Choroid plexus epithelial cell (primary cell): ENCODE measurements at regions not wholly inside any gene's neighbourhood (a gene's known extent, or its start where the extent isn't known, plus 50 kb on each side); places are given as distances from the start of the nearest gene placed in this dataset.

Experiments used
- DNase-seq: peaks from one replicate; pipeline ENCODE4 v3.0.0-alpha.2; 2010; ENCODE audit warnings: low read depth
- H3K4me3 ChIP-seq: 2 replicates; pipeline ENCODE4 v1.5.1; 2011; ENCODE audit warnings: low read depth, mild to moderate bottlenecking, control low read depth, low read length, moderate library complexity
- TF ChIP-seq, protein P1 (sequence below): conservative IDR thresholded peaks from 2 replicates; pipeline ENCODE4 v1.5.1; 2011; ENCODE audit warnings: low read depth, mild to moderate bottlenecking, control low read depth, inconsistent platforms, low read length, moderate library complexity

- TF ChIP-seq, protein P1, sequence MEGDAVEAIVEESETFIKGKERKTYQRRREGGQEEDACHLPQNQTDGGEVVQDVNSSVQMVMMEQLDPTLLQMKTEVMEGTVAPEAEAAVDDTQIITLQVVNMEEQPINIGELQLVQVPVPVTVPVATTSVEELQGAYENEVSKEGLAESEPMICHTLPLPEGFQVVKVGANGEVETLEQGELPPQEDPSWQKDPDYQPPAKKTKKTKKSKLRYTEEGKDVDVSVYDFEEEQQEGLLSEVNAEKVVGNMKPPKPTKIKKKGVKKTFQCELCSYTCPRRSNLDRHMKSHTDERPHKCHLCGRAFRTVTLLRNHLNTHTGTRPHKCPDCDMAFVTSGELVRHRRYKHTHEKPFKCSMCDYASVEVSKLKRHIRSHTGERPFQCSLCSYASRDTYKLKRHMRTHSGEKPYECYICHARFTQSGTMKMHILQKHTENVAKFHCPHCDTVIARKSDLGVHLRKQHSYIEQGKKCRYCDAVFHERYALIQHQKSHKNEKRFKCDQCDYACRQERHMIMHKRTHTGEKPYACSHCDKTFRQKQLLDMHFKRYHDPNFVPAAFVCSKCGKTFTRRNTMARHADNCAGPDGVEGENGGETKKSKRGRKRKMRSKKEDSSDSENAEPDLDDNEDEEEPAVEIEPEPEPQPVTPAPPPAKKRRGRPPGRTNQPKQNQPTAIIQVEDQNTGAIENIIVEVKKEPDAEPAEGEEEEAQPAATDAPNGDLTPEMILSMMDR, result peak; percentile 31
- H3K4me3 ChIP-seq, result no peak overlapping the region
- peak; percentile 89 for DNase-seq
These were observed 64.2 kb downstream of the LLPH start for GRCh38 chr12:66066137-66066928.

DNA sequence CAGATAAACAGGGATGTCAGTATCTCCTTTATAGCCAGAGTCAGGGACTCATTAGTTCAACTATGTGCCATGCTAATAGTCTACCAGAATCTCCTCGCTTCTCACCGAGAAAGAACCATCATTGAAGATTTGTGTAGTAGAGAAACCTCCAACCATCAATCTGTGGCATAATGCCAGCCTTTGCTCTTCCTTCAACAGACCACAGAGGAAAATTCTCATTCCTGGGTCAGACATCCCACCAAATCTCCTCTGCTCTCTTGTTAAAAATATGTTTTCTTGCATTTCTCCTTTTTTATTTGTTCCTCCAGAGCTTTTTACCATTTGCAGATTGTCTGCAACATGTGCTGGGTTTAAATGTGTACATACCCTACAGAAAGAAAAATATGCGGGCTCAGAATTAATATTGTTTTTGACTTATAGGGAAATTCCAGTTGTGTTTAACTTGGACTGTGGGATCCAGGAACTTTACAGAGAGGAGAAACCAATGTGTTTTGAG lies 64.9 kb downstream of the LLPH start:
- peak; percentile 54 for DNase-seq
- H3K4me3 ChIP-seq, result no peak overlapping the region

GRCh38 chr12:66065150-66065549 lies 65.4 kb downstream of the LLPH start:
- TF ChIP-seq, protein P1, result no peak
- peak; percentile 49 for DNase-seq
- H3K4me3 ChIP-seq, result no peak overlapping the region

More for the DNA sequence above, 64.9 kb downstream of the LLPH start:
- TF ChIP-seq, protein P1, result no peak

DNA sequence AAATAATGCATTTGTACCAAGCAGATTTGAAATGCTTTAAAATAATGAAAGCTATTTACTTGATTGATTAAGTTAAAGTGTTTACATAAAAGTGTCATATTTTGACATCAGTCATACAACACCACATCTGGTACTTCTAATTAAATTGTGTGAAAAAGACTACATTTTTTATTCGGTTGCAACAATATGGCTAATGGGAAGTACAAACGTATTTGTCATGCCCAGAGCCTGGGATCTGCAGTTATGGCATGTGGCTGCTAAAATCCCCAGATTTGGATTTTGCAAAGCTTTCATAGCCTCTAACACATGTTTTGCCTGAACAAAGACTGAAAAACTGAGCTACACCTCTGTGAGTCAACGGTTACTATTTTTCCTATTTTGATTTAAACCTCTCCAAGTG lies 66.6 kb downstream of the LLPH start:
- no peak overlapping the region for H3K4me3 ChIP-seq
- DNase-seq, result no peak
- TF ChIP-seq, protein P1, result no peak

DNA sequence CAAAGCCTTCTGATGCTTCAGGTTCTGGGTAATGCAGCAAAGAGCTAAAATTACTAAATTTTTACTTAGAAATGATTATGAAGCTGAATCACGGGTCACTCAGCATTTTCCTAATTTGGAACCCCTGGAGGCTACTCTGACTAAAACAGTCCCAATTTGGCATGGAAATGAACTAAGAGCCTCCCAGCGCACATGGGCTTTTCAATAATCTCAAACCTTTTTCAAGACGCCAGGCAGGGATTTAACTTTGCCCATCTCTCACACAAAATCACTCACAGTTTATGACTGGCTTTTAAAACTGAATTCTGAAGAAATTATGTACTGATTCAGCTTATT lies 68.3 kb downstream of the LLPH start:
- TF ChIP-seq, protein P1, result no peak
- DNase-seq, result no peak
- no peak overlapping the region for H3K4me3 ChIP-seq

GRCh38 chr12:66061557-66062289 lies 68.8 kb downstream of the LLPH start:
- DNase-seq, result no peak
- H3K4me3 ChIP-seq, result no peak overlapping the region
- TF ChIP-seq, protein P1, result no peak
